ENCODE measurements at regions not wholly inside any gene's neighbourhood (a gene's known extent, or its start where the extent isn't known, plus 50 kb on each side); places are given as distances from the start of the nearest gene placed in this dataset.

DNA sequence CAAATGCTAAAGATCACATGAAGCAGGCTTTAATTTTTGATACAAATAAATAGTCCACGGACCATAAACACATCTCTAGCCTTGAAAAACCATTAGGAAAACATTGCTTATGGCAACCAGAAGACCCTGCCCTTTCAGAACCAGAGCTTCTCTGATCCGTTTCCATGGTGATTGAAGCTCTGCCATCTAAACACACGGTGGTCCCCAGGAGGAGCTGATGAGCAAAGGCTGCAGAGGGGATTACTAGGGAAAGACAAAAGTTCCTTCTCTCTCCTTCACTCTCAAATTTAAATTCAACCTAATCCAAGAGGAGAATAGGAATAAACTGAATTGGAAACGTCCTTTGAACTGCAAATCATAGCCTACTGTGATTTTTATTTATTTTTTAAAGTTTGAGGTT, 122.0 kb upstream of the ATP10A start:
- TF ChIP-seq POLR2A (IDR thresholded peaks at IDR 0.05), result no peak
- TF ChIP-seq, protein P1, sequence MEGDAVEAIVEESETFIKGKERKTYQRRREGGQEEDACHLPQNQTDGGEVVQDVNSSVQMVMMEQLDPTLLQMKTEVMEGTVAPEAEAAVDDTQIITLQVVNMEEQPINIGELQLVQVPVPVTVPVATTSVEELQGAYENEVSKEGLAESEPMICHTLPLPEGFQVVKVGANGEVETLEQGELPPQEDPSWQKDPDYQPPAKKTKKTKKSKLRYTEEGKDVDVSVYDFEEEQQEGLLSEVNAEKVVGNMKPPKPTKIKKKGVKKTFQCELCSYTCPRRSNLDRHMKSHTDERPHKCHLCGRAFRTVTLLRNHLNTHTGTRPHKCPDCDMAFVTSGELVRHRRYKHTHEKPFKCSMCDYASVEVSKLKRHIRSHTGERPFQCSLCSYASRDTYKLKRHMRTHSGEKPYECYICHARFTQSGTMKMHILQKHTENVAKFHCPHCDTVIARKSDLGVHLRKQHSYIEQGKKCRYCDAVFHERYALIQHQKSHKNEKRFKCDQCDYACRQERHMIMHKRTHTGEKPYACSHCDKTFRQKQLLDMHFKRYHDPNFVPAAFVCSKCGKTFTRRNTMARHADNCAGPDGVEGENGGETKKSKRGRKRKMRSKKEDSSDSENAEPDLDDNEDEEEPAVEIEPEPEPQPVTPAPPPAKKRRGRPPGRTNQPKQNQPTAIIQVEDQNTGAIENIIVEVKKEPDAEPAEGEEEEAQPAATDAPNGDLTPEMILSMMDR (IDR thresholded peaks at IDR 0.05), result no peak
